Stimulated activated CD4-positive, alpha-beta T cell treated with anti-CD3 and anti-CD28 coated beads, Interleukin-1b, Interleukin-23, amount 100 ng/mL, for 24 hours (primary cell): ENCODE measurements at regions not wholly inside any gene's neighbourhood (a gene's known extent, or its start where the extent isn't known, plus 50 kb on each side); places are given as distances from the start of the nearest gene placed in this dataset.

Experiments used
- DNase-seq, 4 experiments: peaks; one replicate each; pipeline ENCODE4 v3.0.0-alpha.2; 2020; ENCODE audit warnings: low read depth in 4 of 4, low spot score in 1 of 4

DNA sequence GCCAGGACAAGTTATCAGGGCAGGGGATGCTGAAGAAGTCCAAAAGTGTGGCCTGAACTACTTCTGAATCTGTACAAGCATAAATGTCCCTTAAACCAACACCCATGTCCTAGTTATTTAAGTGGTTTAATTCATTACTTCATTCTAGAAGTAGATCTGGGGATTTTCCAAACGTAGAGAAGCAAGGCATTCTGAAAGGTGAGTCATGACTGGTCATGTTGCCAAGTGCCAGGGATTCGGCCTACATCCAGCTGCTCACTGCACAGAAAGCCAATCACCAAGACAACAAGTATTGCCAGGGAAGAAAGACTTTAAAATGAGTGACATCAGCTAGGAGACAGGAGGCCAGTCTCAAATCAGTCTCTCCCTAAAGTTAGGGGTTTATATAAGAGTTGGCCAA lies 396.6 kb downstream of the GABRB3 start:
- no peak for DNase-seq

GRCh38 chr15:26374806-26375205 lies 398.1 kb downstream of the GABRB3 start:
- DNase-seq, result no peak

GRCh38 chr15:26372706-26373105 lies 400.2 kb downstream of the GABRB3 start:
- DNase-seq, result no peak

GRCh38 chr15:26365077-26365476 lies 407.8 kb downstream of the GABRB3 start:
- DNase-seq, result no peak

DNA sequence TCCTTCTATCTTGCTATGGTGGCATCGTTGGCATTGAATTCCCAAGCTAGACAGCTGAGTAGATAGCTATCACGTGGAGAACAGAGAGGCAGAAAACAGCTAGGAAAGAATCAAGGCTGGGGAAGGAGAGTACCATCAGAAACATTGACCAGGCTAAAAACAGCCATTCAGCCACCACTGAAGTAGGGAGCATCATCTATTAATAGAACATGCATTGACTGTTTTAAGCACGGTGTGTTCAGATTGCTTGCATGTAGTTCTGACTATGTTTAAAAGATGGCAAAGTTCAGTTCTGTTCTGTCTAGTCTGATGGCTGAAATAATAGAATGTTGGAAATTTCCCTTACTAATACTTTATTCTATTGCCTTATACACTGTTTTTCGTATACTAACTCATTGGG lies 413.0 kb downstream of the GABRB3 start:
- DNase-seq, result no peak

- DNase-seq, result no peak
Observed at GRCh38 chr15:26358708-26359107, 414.2 kb downstream of the GABRB3 start.

GRCh38 chr15:26357653-26358052 lies 415.2 kb downstream of the GABRB3 start:
- DNase-seq, result no peak

- no peak for DNase-seq
Observed at GRCh38 chr15:26355472-26356074, 417.3 kb downstream of the GABRB3 start.

GRCh38 chr15:26352909-26353308 lies 420.0 kb downstream of the GABRB3 start:
- DNase-seq, result no peak

DNA sequence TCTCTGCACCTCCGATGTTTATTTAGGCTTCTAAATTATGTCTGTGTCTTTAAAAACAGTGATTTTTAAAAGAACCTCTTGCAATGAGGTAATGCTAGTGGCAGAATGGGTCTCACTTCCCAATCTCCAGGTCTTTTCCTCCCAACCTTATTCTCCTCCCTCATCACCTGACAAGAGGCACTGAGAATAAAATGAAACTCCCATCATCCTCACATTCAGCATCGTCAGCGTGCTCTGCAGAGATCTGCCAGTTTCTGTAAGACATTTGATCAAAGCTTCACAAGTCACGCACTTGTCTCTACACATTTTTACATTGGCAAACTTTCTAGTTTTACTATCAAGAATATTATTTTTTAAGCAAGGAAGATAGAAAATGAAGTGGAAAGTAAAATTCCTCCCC lies 420.5 kb downstream of the GABRB3 start:
- DNase-seq, result no peak

- DNase-seq, result no peak
Observed at GRCh38 chr15:26325495-26325894, 447.4 kb downstream of the GABRB3 start.

DNA sequence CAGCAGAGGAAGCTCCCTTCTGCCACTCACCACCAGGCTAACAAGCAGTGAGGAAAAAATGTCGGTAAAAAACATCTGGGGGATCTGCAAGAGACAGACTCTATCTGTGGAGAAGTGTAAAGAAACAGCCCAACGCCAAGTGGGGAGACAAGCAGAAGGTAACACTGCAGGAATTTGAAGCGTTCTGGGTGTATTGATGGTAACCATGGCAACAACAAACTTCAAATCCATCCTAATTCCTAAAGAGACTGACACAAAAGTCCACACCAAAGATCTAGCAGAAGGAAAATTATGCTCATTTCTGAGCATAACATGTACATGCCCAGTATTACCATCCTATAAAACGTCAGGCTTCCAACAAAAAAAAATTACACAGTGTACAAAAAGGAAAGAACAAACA lies 449.3 kb downstream of the GABRB3 start:
- DNase-seq, result no peak

- no peak for DNase-seq
Observed at GRCh38 chr15:26318689-26319088, 454.2 kb downstream of the GABRB3 start.

GRCh38 chr15:26314577-26314976 lies 451.4 kb upstream of the ATP10A start:
- no peak for DNase-seq

- no peak for DNase-seq
Observed at GRCh38 chr15:26311710-26312236, 448.6 kb upstream of the ATP10A start.

DNA sequence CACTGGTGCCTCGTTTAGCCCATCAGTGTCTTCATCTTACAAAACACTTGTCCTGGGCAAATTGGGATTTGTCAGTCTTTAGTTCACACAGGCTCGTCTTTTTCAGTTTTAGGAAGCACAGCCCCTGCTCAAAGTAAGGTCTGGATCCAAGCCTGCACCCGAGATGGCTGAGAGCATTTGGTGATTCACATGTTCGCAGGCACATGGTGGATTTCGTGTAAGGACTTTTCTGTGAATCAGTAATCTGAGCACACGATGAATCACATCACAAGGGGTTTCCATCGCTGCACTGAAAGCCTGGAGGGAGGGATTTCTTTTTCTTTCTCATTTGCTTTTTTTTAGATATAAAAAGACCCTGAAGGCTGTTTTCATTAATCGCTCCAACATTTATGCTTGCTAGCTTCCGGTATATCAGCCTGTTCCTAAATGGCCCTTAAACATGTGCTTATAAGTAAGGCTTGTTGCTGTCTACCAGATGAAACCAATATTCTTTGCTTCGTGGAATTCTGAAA lies 435.6 kb upstream of the ATP10A start:
- no peak for DNase-seq

DNA sequence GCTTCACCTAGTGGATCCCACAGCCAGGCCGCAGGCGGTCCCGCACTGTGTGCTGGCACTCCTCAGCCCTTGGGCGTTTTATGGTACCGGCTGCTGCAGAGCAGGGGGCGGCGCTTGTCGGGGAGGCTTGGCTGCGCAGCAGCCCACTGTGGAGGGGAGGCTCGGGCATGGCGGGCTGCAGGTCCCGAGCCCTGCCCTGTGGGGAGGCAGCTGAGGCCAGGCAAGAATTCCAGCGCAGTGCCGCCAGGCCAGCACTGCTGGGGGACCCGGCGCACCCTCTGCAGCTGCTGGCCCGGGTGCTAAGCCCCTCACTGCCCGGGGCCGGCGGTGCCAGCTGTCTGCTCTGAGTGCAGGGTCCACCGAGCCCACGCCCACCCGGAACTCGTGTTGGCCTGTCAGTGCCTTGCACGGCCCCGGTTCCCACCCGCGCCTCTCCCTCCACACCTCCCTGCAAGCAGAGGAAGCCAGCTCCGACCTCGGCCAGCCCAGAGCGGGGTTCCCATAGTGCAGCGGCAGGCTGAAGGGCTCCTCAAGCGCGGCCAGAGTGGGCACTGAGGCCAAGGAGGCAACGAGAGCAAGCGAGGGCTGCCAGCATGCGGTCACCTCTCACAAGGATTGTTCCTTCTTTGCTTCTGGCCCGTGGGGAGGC lies 435.0 kb upstream of the ATP10A start:
- no peak for DNase-seq

- no peak for DNase-seq
Observed at GRCh38 chr15:26295336-26296085, 432.4 kb upstream of the ATP10A start.

DNA sequence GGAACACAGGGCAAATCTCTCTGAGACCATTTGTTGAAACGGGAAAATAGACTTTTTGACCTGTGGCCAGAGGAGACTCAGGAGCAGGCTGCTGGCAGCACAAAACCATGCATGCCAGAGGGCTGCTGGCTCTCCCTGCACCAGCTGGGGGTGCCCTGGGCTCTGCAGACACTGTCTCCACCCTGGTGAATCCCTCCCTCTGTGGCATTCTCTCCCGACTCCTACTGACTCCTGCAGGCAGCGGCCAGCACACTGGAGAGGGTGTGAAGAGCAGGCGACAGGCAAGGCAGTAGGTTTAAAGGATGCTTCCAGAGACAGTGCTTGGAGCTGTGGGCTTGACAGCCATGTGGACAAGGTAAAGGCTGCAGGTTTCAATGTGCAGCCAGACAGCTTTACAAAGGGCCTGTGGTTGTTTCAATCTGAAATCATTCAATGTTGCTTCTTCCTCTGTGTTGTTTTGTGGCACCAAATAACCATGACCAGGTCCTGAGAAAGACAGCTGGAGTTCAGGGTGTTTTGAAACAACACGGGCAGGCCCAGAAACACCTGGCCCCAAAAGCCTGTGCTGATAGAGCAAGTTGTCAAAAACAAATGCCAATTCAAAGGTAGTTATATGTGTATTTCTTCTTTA lies 431.0 kb upstream of the ATP10A start:
- DNase-seq, result no peak

DNA sequence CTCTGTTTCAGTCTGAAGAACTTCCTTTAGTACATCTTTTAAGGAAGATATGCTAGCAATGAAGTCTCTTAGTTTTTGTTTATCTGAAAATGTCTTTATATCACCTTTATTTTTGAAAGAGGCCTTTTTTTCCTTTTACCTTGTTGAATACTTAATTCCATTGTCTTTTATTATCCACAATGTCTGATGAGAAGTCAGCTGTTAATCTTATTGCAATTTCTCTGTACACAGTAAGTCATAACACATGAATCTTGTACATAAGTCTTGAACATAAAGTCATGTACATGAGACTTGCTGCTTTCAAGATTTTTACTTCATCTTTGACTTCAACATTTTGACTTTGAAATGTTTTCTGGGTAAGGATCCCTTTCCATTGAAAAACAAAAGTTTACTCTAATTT lies 424.3 kb upstream of the ATP10A start:
- DNase-seq, result no peak

GRCh38 chr15:26280281-26280680 lies 417.2 kb upstream of the ATP10A start:
- DNase-seq, result no peak

DNA sequence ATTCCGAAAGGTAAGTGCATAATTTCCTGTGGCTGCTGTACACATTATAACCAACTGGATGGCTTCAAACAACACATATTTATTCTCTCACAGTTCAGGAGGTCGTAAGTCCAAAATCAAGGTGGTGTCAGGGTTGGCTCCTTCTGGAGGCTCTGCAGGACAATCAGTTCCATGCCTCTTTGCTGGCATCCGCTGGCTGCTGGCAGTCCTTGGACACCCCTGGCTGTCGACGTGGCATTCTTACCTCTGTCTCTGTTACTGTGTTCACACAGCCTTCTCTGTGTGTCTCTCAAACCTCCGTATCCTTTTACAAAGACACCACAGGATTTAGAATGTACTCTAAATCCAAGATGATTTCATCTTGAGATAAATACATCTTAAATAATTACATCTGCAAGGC lies 398.8 kb upstream of the ATP10A start:
- DNase-seq, result no peak
